IMR-90 (cell line): ENCODE measurements at regions not wholly inside any gene's neighbourhood (a gene's known extent, or its start where the extent isn't known, plus 50 kb on each side); places are given as distances from the start of the nearest gene placed in this dataset. TPM values are rescaled to one million over a fixed set of nuclear protein-coding genes. Genes with fewer than 3 reads are reported as not detected.
"Not testable (repeated sequence)": the region's sequence is repeated elsewhere in the genome, so short reads cannot be mapped to it uniquely, and the experiment has no call there.

Experiments used
- ATAC-seq: fragments of 200-7000 bp; cut with Tn5 transposase; 2 replicates; pipeline ENCODE4 v1.9.1; 2020; ENCODE audit warnings: low read depth, mild to moderate bottlenecking, moderate library complexity
- BruUV-seq: library from RNA; stranded (reverse); fragments of 400-500 nt; replicated peaks from 2 replicates; lab custom pipeline; 2021; lab: Mats Ljungman, UMichigan
- CTCF ChIA-PET: fragments of 300-600 bp; formaldehyde crosslinking; extraction: SDS; loops from one replicate; lab custom pipeline; 2021; ENCODE audit warnings: antibody characterized with exemption; lab: Yijun Ruan, JAX
- POLR2A ChIA-PET: fragments of 300-600 bp; sonication (Branson Sonifier 250); formaldehyde crosslinking; loops from one replicate; lab custom pipeline; 2022; ENCODE audit warnings: antibody characterized with exemption; ENCODE audit not compliant: unreplicated experiment; lab: Charles Lee
- DNase-seq: peaks from one replicate; pipeline ENCODE4 v3.0.0; 2013
- H2AFZ ChIP-seq: replicated peaks from 2 replicates; pipeline ENCODE3; 2013; ENCODE audit warnings: low read length, mild to moderate bottlenecking; ENCODE audit not compliant: poor library complexity
- H2AK5ac ChIP-seq: 2 replicates; pipeline ENCODE4 v1.6.1; 2013; ENCODE audit warnings: low read depth, low read length, inconsistent platforms
- H2AK9ac ChIP-seq: replicated peaks from 2 replicates; pipeline ENCODE3; 2013; ENCODE audit warnings: mild to moderate bottlenecking, low read depth, low read length, moderate library complexity; ENCODE audit not compliant: poor library complexity
- H2BK120ac ChIP-seq: 2 replicates; pipeline ENCODE4 v1.6.1; 2013; ENCODE audit warnings: low read depth, low read length, inconsistent platforms
- H2BK15ac ChIP-seq: 3 replicates; pipeline ENCODE4 v1.6.1; 2013; ENCODE audit warnings: low read depth, low read length, inconsistent platforms
- H2BK20ac ChIP-seq: 2 replicates; pipeline ENCODE4 v1.6.1; 2013; ENCODE audit warnings: low read depth, mild to moderate bottlenecking, inconsistent platforms, low read length, moderate library complexity
- H2BK5ac ChIP-seq: 2 replicates; pipeline ENCODE4 v1.6.1; 2013; ENCODE audit warnings: mild to moderate bottlenecking, low read depth, low read length, inconsistent platforms; ENCODE audit not compliant: poor library complexity, severe bottlenecking
- H3K14ac ChIP-seq: replicated peaks from 2 replicates; pipeline ENCODE4 v1.6.1; 2013; ENCODE audit warnings: low read depth, low read length, inconsistent platforms
- H3K18ac ChIP-seq: 2 replicates; pipeline ENCODE4 v1.6.1; 2013; ENCODE audit warnings: low read depth, low read length, control low read depth
- H3K23ac ChIP-seq: 2 replicates; pipeline ENCODE4 v1.6.1; 2013; ENCODE audit warnings: low read depth, low read length, inconsistent platforms
- H3K27ac ChIP-seq: 2 replicates; pipeline ENCODE4 v1.5.1; 2013; ENCODE audit warnings: mild to moderate bottlenecking, control low read depth, low read length; ENCODE audit not compliant: insufficient read depth
- H3K27me3 ChIP-seq: 2 replicates; pipeline ENCODE4 v1.6.1; 2013; ENCODE audit warnings: low read length; ENCODE audit not compliant: control insufficient read depth, insufficient read depth
- H3K36me3 ChIP-seq: 2 replicates; pipeline ENCODE4 v1.6.1; 2013; ENCODE audit warnings: low read length, mixed read lengths; ENCODE audit not compliant: control insufficient read depth, insufficient read depth
- H3K4ac ChIP-seq: 2 replicates; pipeline ENCODE4 v1.6.1; 2013; ENCODE audit warnings: low read depth, low read length, inconsistent platforms
- H3K4me1 ChIP-seq: 2 replicates; pipeline ENCODE4 v1.6.1; 2013; ENCODE audit warnings: low read length, mixed read lengths; ENCODE audit not compliant: control insufficient read depth, insufficient read depth
- H3K4me2 ChIP-seq: 2 replicates; pipeline ENCODE4 v1.6.1; 2013; ENCODE audit warnings: low read depth, mild to moderate bottlenecking, control low read depth, low read length, moderate library complexity
- H3K4me3 ChIP-seq: 2 replicates; pipeline ENCODE4 v1.5.1; 2013; ENCODE audit warnings: low read depth, mild to moderate bottlenecking, control low read depth, low read length, moderate library complexity; ENCODE audit not compliant: insufficient read depth
- H3K56ac ChIP-seq: 2 replicates; pipeline ENCODE4 v1.6.1; 2013; ENCODE audit warnings: low read length, inconsistent platforms; ENCODE audit not compliant: insufficient read depth; ENCODE audit errors: extremely low read depth
- H3K79me1 ChIP-seq, 2 experiments: 2 replicates each; pipeline ENCODE4 v1.6.1; 2013; ENCODE audit warnings: low read length in 2 of 2, inconsistent platforms in 1 of 2, low read depth in 1 of 2
- H3K9ac ChIP-seq: 2 replicates; pipeline ENCODE4 v1.6.1; 2013; ENCODE audit warnings: low read depth, low read length, control low read depth
- H3K9me1 ChIP-seq: 2 replicates; pipeline ENCODE4 v1.6.1; 2013; ENCODE audit warnings: low read length, inconsistent platforms; ENCODE audit not compliant: insufficient read depth
- H3K9me3 ChIP-seq: 2 replicates; pipeline ENCODE4 v1.6.1; 2013; ENCODE audit warnings: low read length; ENCODE audit not compliant: control insufficient read depth, insufficient read depth
- H4K20me1 ChIP-seq: 2 replicates; pipeline ENCODE4 v1.6.1; 2013; ENCODE audit warnings: low read length, inconsistent platforms; ENCODE audit not compliant: insufficient read depth
- H4K5ac ChIP-seq: 2 replicates; pipeline ENCODE4 v1.6.1; 2013; ENCODE audit warnings: mild to moderate bottlenecking, low read depth, low read length, control low read depth
- H4K8ac ChIP-seq, 2 experiments: 2 replicates each; pipeline ENCODE4 v1.6.1; 2013; ENCODE audit warnings: low read depth in 2 of 2, low read length in 2 of 2, control low read depth in 1 of 2, inconsistent platforms in 1 of 2
- H4K91ac ChIP-seq: 2 replicates; pipeline ENCODE4 v1.6.1; 2013; ENCODE audit warnings: low read depth, low read length, inconsistent platforms; ENCODE audit not compliant: insufficient read depth
- WGBS, 2 experiments: methylation state at CpG; one replicate each; pipeline versions ENCODE4 v1.1.5 to v1.1.7; 2013; ENCODE audit warnings: missing lambda C conversion rate in 2 of 2; ENCODE audit not compliant: insufficient read length in 1 of 2; ENCODE audit errors: extremely low coverage in 2 of 2; 5-methylcytosine and 5-hydroxymethylcytosine counted together
- dilution Hi-C: fragments of 300-500 bp; cut with HindIII; formaldehyde crosslinking; loops from one replicate; pipeline ENCODE4 v1.14.3; 2018; ENCODE audit warnings: low sequenced_read_pairs; ENCODE audit not compliant: unreplicated experiment
- in situ Hi-C: fragments of 300-500 bp; cut with MboI; formaldehyde crosslinking; loops from 3 replicates; pipeline ENCODE4 v1.14.3; 2019; ENCODE audit warnings: low sequenced_read_pairs, inconsistent platforms, mixed read lengths
- intact Hi-C: fragments of 100-400 bp; cut with micrococcal nuclease; formaldehyde crosslinking; loops from 2 replicates; pipeline ENCODE4 v1.10.0; 2022
- microRNA-seq, 2 experiments: library from miRNA; stranded (forward) in 1 of 2; unstranded in 1 of 2; fragments of 10-50 nt in 1 of 2; fragments of <30 nt in 1 of 2; gene quantifications in 1 of 2; microRNA quantifications in 1 of 2; one replicate each; pipeline versions ENCODE3 to v1.1.0; 2013 to 2020; ENCODE audit not compliant: insufficient read depth in 1 of 2, insufficient read length in 1 of 2, unreplicated experiment in 1 of 2
- small RNA-seq, 5 experiments: library from RNA; depleted of rRNA; stranded (forward); fragments of <200 nt; gene quantifications; one replicate each; pipeline ENCODE3, GENCODE V24; 2012

- H3K18ac ChIP-seq, H3K27me3 ChIP-seq, H3K23ac ChIP-seq, ATAC-seq, H3K36me3 ChIP-seq, H3K4me1 ChIP-seq, H3K4me3 ChIP-seq, H3K27ac ChIP-seq, H4K8ac ChIP-seq, H3K4ac ChIP-seq, H2BK15ac ChIP-seq, intact Hi-C loops, H4K91ac ChIP-seq, POLR2A ChIA-PET, H2BK120ac ChIP-seq, H3K56ac ChIP-seq, H3K9ac ChIP-seq, H2BK5ac ChIP-seq, in situ Hi-C loops, H3K14ac ChIP-seq, BruUV-seq, CTCF ChIA-PET, H3K9me1 ChIP-seq, H3K79me1 ChIP-seq, H3K9me3 ChIP-seq, H2AK5ac ChIP-seq, H2BK20ac ChIP-seq, H4K5ac ChIP-seq, DNase-seq, H2AK9ac ChIP-seq, H3K4me2 ChIP-seq, H2AFZ ChIP-seq, H4K20me1 ChIP-seq, dilution Hi-C loops: not testable (repeated sequence)
- no CpG with 5 or more reads among the region's 28 CpGs for WGBS, 2 experiments
Observed at GRCh38 chr10:38451306-38451967, 357.3 kb downstream of the ZNF37A start.

Small RNAs in the stretch of these regions (microRNA-seq; reads per million reads assigned to microRNA genes)
- not detected for gene AL117339.3 (ENCODE audit: insufficient read depth, insufficient read length)
- not detected for gene RNU6-1118P (ENCODE audit: insufficient read depth, insufficient read length)

Small RNAs in the stretch of these regions (small RNA-seq; reads per million reads assigned to genes)
- gene AL117339.3 (0 reads per million in 5 experiments), gene RNU6-1118P (0 reads per million in 5 experiments)
